ENCODE measurements at regions not wholly inside any gene's neighbourhood (a gene's known extent, or its start where the extent isn't known, plus 50 kb on each side); places are given as distances from the start of the nearest gene placed in this dataset.
A peak's percentile ranks its signal among the peaks of the same experiment; 100 is the strongest.

- Mint-ChIP-seq H3K4me1 (peaks cover 14% of the 10 kb centered on the region), H3K9me3 (no peaks in the 10 kb centered on the region), H3K4me3 (no peak overlapping the region), H3K27ac (peak overlapping the region; percentile 61), H3K36me3 (ENCODE audit: low read depth) (no peaks in the 10 kb centered on the region), H3K27me3 (ENCODE audit: insufficient read depth) (no peaks in the 10 kb centered on the region)
- peaks cover 4% of the 10 kb centered on the region for H3K4me1 ChIP-seq (ENCODE audit: control insufficient read depth, insufficient read depth, low read length)
- H3K27ac ChIP-seq (ENCODE audit: low read depth, low read length), result no peak overlapping the region
- no peaks in the 10 kb centered on the region for H3K36me3 ChIP-seq (ENCODE audit: control insufficient read depth, insufficient read depth, low read length)
- no peak for TF ChIP-seq CTCF (conservative IDR thresholded peaks at IDR 0.05)
- no peak overlapping the region for H3K4me3 ChIP-seq (ENCODE audit: low read length)
- WGBS, 2 experiments (ENCODE audit: insufficient coverage in 1 of 2, insufficient read length in 1 of 2), result 89 to 94% methylated on average over 5 to 21 of the region's 22 CpGs
- H3K9me3 ChIP-seq (ENCODE audit: control insufficient read depth, low read length), result no peaks in the 10 kb centered on the region
- no peak overlapping the region for H3K9ac ChIP-seq (ENCODE audit: extremely low read depth, low read length, poor library complexity, severe bottlenecking)
- DNase-seq, result peak; percentile 74
- no peaks in the 10 kb centered on the region for H3K27me3 ChIP-seq (ENCODE audit: control insufficient read depth, insufficient read depth, low read length, poor library complexity, severe bottlenecking)
These were observed 90.9 kb upstream of the RUNX3 start for GRCh38 chr1:25020851-25021590.

GRCh38 chr1:25020173-25020845, 90.2 kb upstream of the RUNX3 start:
- Mint-ChIP-seq H3K4me1 (peaks cover 14% of the 10 kb centered on the region), H3K4me3 (no peak overlapping the region), H3K9me3 (no peaks in the 10 kb centered on the region), H3K27me3 (ENCODE audit: insufficient read depth) (no peaks in the 10 kb centered on the region), H3K27ac (no peak overlapping the region), H3K36me3 (ENCODE audit: low read depth) (no peaks in the 10 kb centered on the region)
- no peaks in the 10 kb centered on the region for H3K27me3 ChIP-seq (ENCODE audit: control insufficient read depth, insufficient read depth, low read length, poor library complexity, severe bottlenecking)
- no peak for TF ChIP-seq CTCF (conservative IDR thresholded peaks at IDR 0.05)
- H3K36me3 ChIP-seq (ENCODE audit: control insufficient read depth, insufficient read depth, low read length), result no peaks in the 10 kb centered on the region
- DNase-seq, result no peak
- H3K9me3 ChIP-seq (ENCODE audit: control insufficient read depth, low read length), result no peaks in the 10 kb centered on the region
- peaks cover 4% of the 10 kb centered on the region for H3K4me1 ChIP-seq (ENCODE audit: control insufficient read depth, insufficient read depth, low read length)
- no peak overlapping the region for H3K4me3 ChIP-seq (ENCODE audit: low read length)
- 91 to 96% methylated on average over 12 to 15 of the region's 15 CpGs for WGBS, 2 experiments (ENCODE audit: insufficient coverage in 1 of 2, insufficient read length in 1 of 2)
- H3K9ac ChIP-seq (ENCODE audit: extremely low read depth, low read length, poor library complexity, severe bottlenecking), result no peak overlapping the region
- no peak overlapping the region for H3K27ac ChIP-seq (ENCODE audit: low read depth, low read length)

GRCh38 chr1:25019337-25020172, 89.5 kb upstream of the RUNX3 start:
- peak; percentile 87 for DNase-seq
- H3K27me3 ChIP-seq (ENCODE audit: control insufficient read depth, insufficient read depth, low read length, poor library complexity, severe bottlenecking), result no peaks in the 10 kb centered on the region
- Mint-ChIP-seq H3K9me3 (no peaks in the 10 kb centered on the region), H3K4me1 (peaks cover 14% of the 10 kb centered on the region), H3K36me3 (ENCODE audit: low read depth) (no peaks in the 10 kb centered on the region), H3K27ac (no peak overlapping the region), H3K27me3 (ENCODE audit: insufficient read depth) (no peaks in the 10 kb centered on the region), H3K4me3 (no peak overlapping the region)
- no peak for TF ChIP-seq CTCF (conservative IDR thresholded peaks at IDR 0.05)
- peaks cover 4% of the 10 kb centered on the region for H3K4me1 ChIP-seq (ENCODE audit: control insufficient read depth, insufficient read depth, low read length)
- no peaks in the 10 kb centered on the region for H3K9me3 ChIP-seq (ENCODE audit: control insufficient read depth, low read length)
- WGBS, 2 experiments (ENCODE audit: insufficient coverage in 1 of 2, insufficient read length in 1 of 2), result 82 to 86% methylated on average over 5 to 13 of the region's 13 CpGs
- no peak overlapping the region for H3K27ac ChIP-seq (ENCODE audit: low read depth, low read length)
- no peak overlapping the region for H3K4me3 ChIP-seq (ENCODE audit: low read length)
- H3K36me3 ChIP-seq (ENCODE audit: control insufficient read depth, insufficient read depth, low read length), result no peaks in the 10 kb centered on the region
- H3K9ac ChIP-seq (ENCODE audit: extremely low read depth, low read length, poor library complexity, severe bottlenecking), result no peak overlapping the region
